DND-41 (cell line): ENCODE measurements at regions not wholly inside any gene's neighbourhood (a gene's known extent, or its start where the extent isn't known, plus 50 kb on each side); places are given as distances from the start of the nearest gene placed in this dataset.
"Not testable (repeated sequence)": the region's sequence is repeated elsewhere in the genome, so short reads cannot be mapped to it uniquely, and the experiment has no call there.

ENCODE experiments used
- ATAC-seq: fragments of 200-7000 bp; cut with Tn5 transposase; 3 replicates; pipeline ENCODE4 v1.9.1; 2021; ENCODE audit warnings: low read depth; ENCODE audit not compliant: insufficient read depth
- DNase-seq: peaks from one replicate; pipeline ENCODE4 v3.0.0-alpha.2; 2020
- H2AFZ ChIP-seq: 2 replicates; pipeline ENCODE4 v1.6.0; 2012; ENCODE audit warnings: low read depth, low read length
- H3K27ac ChIP-seq: 2 replicates; pipeline ENCODE4 v1.5.1; 2012; ENCODE audit warnings: low read length, inconsistent platforms
- H3K27me3 ChIP-seq: fragments of 200-600 bp; sonication (generic); 2 replicates; pipeline ENCODE4 v1.6.0; 2012; ENCODE audit warnings: low read length, mild to moderate bottlenecking, inconsistent platforms; ENCODE audit not compliant: insufficient read depth, poor library complexity
- H3K36me3 ChIP-seq: 2 replicates; pipeline ENCODE4 v1.5.1; 2012; ENCODE audit warnings: low read length, inconsistent platforms; ENCODE audit not compliant: insufficient read depth
- H3K4me1 ChIP-seq: 2 replicates; pipeline ENCODE4 v1.5.1; 2012; ENCODE audit warnings: mild to moderate bottlenecking, low read length; ENCODE audit not compliant: insufficient read depth
- H3K4me2 ChIP-seq: 2 replicates; pipeline ENCODE4 v1.6.0; 2012; ENCODE audit warnings: mild to moderate bottlenecking, moderate library complexity, low read length, inconsistent platforms; ENCODE audit not compliant: insufficient read depth
- H3K4me3 ChIP-seq, 2 experiments: fragments of 200-600 bp in 1 of 2; shearing (Covaris generic) in 1 of 2; 2 replicates each; pipeline ENCODE4 v1.5.1; 2012 to 2016; ENCODE audit warnings: inconsistent platforms in 2 of 2, low read length in 2 of 2, mild to moderate bottlenecking in 2 of 2, low read depth in 1 of 2, moderate library complexity in 1 of 2
- H3K79me2 ChIP-seq: 2 replicates; pipeline ENCODE4 v1.6.0; 2012; ENCODE audit warnings: low read length, inconsistent platforms; ENCODE audit not compliant: insufficient read depth
- H3K9ac ChIP-seq: 2 replicates; pipeline ENCODE4 v1.6.0; 2012; ENCODE audit warnings: low read depth, mild to moderate bottlenecking, inconsistent platforms, low read length, moderate library complexity
- H3K9me3 ChIP-seq: 2 replicates; pipeline ENCODE4 v1.5.1; 2012; ENCODE audit warnings: low read length, moderate library complexity, mild to moderate bottlenecking, inconsistent platforms; ENCODE audit not compliant: insufficient read depth, severe bottlenecking
- H4K20me1 ChIP-seq: 2 replicates; pipeline ENCODE4 v1.6.0; 2012; ENCODE audit warnings: low read length; ENCODE audit not compliant: insufficient read depth
- EZH2 ChIP-seq: IDR thresholded peaks from 3 replicates; pipeline ENCODE4 v1.6.1; 2012; ENCODE audit warnings: borderline replicate concordance, low read depth, mild to moderate bottlenecking, moderate library complexity, low read length, inconsistent platforms; ENCODE audit not compliant: severe bottlenecking
- TF ChIP-seq, protein P1 (sequence below): IDR thresholded peaks from 2 replicates; pipeline ENCODE4 v1.5.1; 2012; ENCODE audit warnings: borderline replicate concordance, low read length, moderate library complexity, mild to moderate bottlenecking; ENCODE audit not compliant: poor library complexity, severe bottlenecking; ENCODE audit errors: extremely low read depth

DNA sequence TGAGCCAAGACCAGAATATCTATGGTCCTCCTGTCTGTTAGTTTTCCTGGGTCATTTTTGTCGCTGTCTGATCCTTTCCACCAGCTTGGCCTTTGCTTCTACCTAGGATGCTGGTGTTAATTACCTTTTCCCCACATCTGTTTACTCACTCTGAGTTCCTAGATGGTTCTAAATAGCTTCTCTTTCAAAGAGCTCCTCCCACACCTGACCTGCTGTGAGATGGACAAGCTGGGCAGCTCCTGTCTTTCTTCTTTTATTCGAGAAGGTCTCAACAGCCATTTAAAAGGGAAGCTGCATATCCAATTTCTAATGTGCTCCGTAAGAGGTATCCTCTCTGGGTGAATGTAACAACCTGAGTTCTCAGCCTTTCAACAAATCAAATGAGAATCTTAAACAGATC is 156.2 kb downstream of the HRH4 start:
- no peaks in the 10 kb centered on the region for H3K27me3 ChIP-seq
- DNase-seq (no peak), ATAC-seq (no peak)
- H3K27ac ChIP-seq = no peak overlapping the region
- no peaks in the 10 kb centered on the region for H3K79me2 ChIP-seq
- H2AFZ ChIP-seq = no peak overlapping the region
- H4K20me1 ChIP-seq = no peaks in the 10 kb centered on the region
- TF ChIP-seq, protein P1, sequence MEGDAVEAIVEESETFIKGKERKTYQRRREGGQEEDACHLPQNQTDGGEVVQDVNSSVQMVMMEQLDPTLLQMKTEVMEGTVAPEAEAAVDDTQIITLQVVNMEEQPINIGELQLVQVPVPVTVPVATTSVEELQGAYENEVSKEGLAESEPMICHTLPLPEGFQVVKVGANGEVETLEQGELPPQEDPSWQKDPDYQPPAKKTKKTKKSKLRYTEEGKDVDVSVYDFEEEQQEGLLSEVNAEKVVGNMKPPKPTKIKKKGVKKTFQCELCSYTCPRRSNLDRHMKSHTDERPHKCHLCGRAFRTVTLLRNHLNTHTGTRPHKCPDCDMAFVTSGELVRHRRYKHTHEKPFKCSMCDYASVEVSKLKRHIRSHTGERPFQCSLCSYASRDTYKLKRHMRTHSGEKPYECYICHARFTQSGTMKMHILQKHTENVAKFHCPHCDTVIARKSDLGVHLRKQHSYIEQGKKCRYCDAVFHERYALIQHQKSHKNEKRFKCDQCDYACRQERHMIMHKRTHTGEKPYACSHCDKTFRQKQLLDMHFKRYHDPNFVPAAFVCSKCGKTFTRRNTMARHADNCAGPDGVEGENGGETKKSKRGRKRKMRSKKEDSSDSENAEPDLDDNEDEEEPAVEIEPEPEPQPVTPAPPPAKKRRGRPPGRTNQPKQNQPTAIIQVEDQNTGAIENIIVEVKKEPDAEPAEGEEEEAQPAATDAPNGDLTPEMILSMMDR = no peak
- no peak for TF ChIP-seq EZH2
- H3K36me3 ChIP-seq = no peaks in the 10 kb centered on the region
- H3K9ac ChIP-seq = no peak overlapping the region
- no peaks in the 10 kb centered on the region for H3K4me1 ChIP-seq
- H3K4me3 ChIP-seq = no peak overlapping the region
- H3K4me2 ChIP-seq = no peak overlapping the region
- H3K9me3 ChIP-seq = no peaks in the 10 kb centered on the region

DNA sequence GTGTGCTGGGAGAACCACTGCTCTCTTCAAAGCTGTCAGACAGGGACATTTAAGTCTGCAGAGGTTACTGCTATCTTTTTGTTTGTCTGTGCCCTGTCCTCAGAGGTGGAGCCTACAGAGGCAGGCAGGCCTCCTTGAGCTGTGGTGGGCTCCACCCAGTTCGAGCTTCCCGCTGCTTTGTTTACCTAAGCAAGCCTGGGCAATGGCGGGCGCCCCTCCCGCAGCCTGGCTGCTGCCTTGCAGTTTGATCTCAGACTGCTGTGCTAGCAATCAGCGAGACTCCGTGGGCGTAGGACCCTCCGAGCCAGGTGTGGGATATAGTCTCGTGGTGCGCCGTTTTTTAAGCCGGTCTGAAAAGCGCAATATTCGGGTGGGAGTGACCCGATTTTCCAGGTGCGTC is 164.0 kb downstream of the HRH4 start:
- not testable (repeated sequence) for H3K36me3 ChIP-seq, H2AFZ ChIP-seq, H3K4me2 ChIP-seq, H3K9ac ChIP-seq, H3K79me2 ChIP-seq, ATAC-seq, H4K20me1 ChIP-seq, DNase-seq, H3K27me3 ChIP-seq, H3K4me1 ChIP-seq, H3K9me3 ChIP-seq, H3K4me3 ChIP-seq, H3K27ac ChIP-seq

DNA sequence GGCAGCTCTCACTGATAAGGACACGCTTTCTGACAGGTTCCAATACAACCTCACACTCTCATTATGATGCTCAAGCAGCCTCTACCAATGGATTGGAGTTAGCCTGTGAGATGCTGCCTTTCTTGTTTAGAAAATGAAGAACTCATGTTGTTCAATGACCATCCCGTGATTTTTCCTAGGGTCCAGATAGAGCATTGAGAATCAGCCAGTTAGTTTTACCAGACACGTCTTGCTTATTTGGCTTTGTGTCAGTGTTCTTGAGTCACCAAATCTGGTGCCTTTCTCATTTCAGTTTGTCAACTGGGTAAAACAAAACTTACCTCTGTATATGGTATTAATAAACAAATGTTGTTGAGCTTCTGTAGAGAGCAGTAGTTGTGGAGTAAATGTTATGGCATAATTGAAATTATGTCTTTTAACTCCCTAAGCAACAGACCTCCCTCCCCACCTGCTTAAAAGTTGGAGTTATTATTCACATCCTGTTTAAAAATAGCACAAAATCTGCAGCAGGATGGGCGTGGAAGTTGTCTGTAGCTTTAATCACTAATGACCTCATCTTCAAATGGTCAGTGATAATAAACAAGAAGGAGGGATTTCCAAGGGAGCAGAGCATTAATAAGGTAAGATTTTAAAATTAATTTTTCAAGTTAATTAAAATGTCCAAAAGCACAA is 167.3 kb downstream of the HRH4 start:
- no peak overlapping the region for H3K4me3 ChIP-seq
- no peak overlapping the region for H3K27ac ChIP-seq
- no peaks in the 10 kb centered on the region for H3K36me3 ChIP-seq
- TF ChIP-seq, protein P1 = no peak
- TF ChIP-seq EZH2 = no peak
- no peak overlapping the region for H2AFZ ChIP-seq
- H3K79me2 ChIP-seq = no peaks in the 10 kb centered on the region
- ATAC-seq (no peak), DNase-seq (no peak)
- no peaks in the 10 kb centered on the region for H3K4me1 ChIP-seq
- no peaks in the 10 kb centered on the region for H3K9me3 ChIP-seq
- no peaks in the 10 kb centered on the region for H3K27me3 ChIP-seq
- H3K9ac ChIP-seq = no peak overlapping the region
- H4K20me1 ChIP-seq = no peaks in the 10 kb centered on the region
- H3K4me2 ChIP-seq = no peak overlapping the region

DNA sequence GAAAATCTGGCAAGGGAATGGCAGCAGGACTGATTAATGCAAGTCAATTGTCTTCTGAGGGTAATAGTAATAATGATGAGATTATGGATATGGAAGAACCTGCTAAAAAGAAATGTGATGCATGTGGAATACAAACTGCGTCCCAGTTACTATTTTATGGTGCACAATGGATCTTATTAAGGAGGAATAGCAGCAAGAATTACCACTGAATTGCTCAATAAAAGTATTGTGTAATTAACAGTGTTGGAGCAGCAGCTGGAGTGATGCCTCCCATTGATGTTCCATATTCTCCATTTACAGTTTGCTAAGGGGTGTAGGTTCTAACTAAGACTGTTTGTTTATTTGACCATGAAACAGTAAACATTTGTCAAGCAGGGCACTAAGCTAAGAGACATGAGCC is 167.9 kb downstream of the HRH4 start:
- Histone ChIP-seq H3K4me2 (no peak overlapping the region), H4K20me1 (no peaks in the 10 kb centered on the region), H3K9ac (no peak overlapping the region), H3K27me3 (no peaks in the 10 kb centered on the region), H3K79me2 (no peaks in the 10 kb centered on the region), H2AFZ (no peak overlapping the region), H3K36me3 (no peaks in the 10 kb centered on the region), H3K4me1 (no peaks in the 10 kb centered on the region), H3K9me3 (no peaks in the 10 kb centered on the region), H3K4me3 (no peak overlapping the region), H3K27ac (no peak overlapping the region)
- DNase-seq (no peak), ATAC-seq (no peak)
- TF ChIP-seq, protein P1 = no peak
- TF ChIP-seq EZH2 = no peak
